Body of pancreas (tissue), 4 donors: ENCODE measurements at regions not wholly inside any gene's neighbourhood (a gene's known extent, or its start where the extent isn't known, plus 50 kb on each side); places are given as distances from the start of the nearest gene placed in this dataset.

Experiments used
- POLR2A ChIP-seq, 3 donors: fragments of 450-650 bp; IDR thresholded peaks; one replicate each; pipeline ENCODE4 v1.6.1; 2016; ENCODE audit warnings: antibody characterized with exemption in 3 of 3, mild to moderate bottlenecking in 2 of 3
- TF ChIP-seq, protein P1 (sequence below), 7 experiments: fragments of 450-650 bp in 4 of 7; fragments of 200-600 bp in 3 of 7; sonication (generic) in 3 of 7; IDR thresholded peaks; one replicate each; pipeline ENCODE4 v1.5.1; 2016 to 2019; ENCODE audit warnings: antibody characterized with exemption in 7 of 7

DNA sequence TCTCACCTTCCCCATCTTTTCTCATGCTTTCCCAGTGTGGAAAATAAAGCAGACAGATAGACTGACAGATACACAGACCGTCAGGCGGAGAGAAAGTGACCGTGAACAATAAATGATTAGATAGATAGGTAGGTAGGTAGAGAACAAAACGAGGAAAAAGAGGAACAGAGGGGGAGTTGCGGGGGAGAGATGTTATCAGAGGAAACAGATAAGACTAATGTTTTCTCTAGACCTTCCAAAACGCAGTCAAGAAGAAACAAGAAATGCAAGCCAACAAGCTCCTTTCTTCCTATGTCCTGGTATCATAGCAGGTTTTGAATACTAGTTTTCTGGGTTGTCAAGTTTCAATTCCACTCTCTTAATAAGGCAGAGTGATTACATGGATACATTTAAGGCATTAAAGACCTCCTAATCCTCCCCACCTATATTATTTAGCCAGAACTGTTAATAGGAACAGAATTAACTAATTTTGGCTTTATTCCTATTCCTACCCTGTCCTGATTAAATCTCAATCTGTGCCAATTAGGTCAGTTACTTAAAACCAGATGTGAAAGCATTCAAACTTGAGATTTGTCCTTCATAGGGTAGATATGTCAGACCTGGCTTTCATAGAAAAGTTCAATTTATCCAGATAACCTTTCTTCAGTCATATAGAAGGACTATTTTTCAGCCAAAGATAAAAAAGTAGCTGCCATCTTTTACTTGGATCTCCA is 89.0 kb upstream of the PTPRR start:
- TF ChIP-seq, protein P1, sequence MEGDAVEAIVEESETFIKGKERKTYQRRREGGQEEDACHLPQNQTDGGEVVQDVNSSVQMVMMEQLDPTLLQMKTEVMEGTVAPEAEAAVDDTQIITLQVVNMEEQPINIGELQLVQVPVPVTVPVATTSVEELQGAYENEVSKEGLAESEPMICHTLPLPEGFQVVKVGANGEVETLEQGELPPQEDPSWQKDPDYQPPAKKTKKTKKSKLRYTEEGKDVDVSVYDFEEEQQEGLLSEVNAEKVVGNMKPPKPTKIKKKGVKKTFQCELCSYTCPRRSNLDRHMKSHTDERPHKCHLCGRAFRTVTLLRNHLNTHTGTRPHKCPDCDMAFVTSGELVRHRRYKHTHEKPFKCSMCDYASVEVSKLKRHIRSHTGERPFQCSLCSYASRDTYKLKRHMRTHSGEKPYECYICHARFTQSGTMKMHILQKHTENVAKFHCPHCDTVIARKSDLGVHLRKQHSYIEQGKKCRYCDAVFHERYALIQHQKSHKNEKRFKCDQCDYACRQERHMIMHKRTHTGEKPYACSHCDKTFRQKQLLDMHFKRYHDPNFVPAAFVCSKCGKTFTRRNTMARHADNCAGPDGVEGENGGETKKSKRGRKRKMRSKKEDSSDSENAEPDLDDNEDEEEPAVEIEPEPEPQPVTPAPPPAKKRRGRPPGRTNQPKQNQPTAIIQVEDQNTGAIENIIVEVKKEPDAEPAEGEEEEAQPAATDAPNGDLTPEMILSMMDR (IDR thresholded peaks at IDR 0.05) = no peak
- TF ChIP-seq POLR2A (IDR thresholded peaks at IDR 0.05) = no peak
